CD14-positive monocyte (primary cell): ENCODE measurements at regions not wholly inside any gene's neighbourhood (a gene's known extent, or its start where the extent isn't known, plus 50 kb on each side); places are given as distances from the start of the nearest gene placed in this dataset.
"Not testable (repeated sequence)": the region's sequence is repeated elsewhere in the genome, so short reads cannot be mapped to it uniquely, and the experiment has no call there.

Experiments used
- DNase-seq, 3 donors: peaks; one replicate each; pipeline ENCODE4 v3.0.0-alpha.2; 2011 to 2022
- H2AFZ ChIP-seq: 2 replicates; pipeline ENCODE4 v1.6.0; 2012; ENCODE audit warnings: mild to moderate bottlenecking, low read depth, low read length, inconsistent platforms; ENCODE audit not compliant: insufficient read depth, poor library complexity, severe bottlenecking
- H3K27ac ChIP-seq, 2 donors: 1 replicate in 1 of 2; 2 replicates in 1 of 2; pipeline ENCODE4 v1.5.1; 2012 to 2013; ENCODE audit warnings: low read length in 2 of 2, control low read depth in 1 of 2, inconsistent platforms in 1 of 2, low read depth in 1 of 2, mild to moderate bottlenecking in 1 of 2
- H3K27me3 ChIP-seq, 2 donors: one replicate each; pipeline versions ENCODE4 v1.6.0 to v1.6.1; 2011 to 2013; ENCODE audit warnings: low read length in 2 of 2; ENCODE audit not compliant: control insufficient read depth in 2 of 2, insufficient read depth in 2 of 2
- H3K36me3 ChIP-seq, 2 donors: replicated peaks in 1 of 2; 1 replicate in 1 of 2; 2 replicates in 1 of 2; pipeline versions ENCODE4 v1.5.1 to v1.6.1; 2012 to 2013; ENCODE audit warnings: low read length in 2 of 2, control low read depth in 1 of 2, inconsistent platforms in 1 of 2, mild to moderate bottlenecking in 1 of 2; ENCODE audit not compliant: insufficient read depth in 2 of 2, control insufficient read depth in 1 of 2
- H3K4me1 ChIP-seq, 2 donors: 1 replicate in 1 of 2; 2 replicates in 1 of 2; pipeline versions ENCODE4 v1.5.1 to v1.6.1; 2012 to 2013; ENCODE audit warnings: low read length in 2 of 2, control low read depth in 1 of 2, inconsistent platforms in 1 of 2, mild to moderate bottlenecking in 1 of 2, moderate library complexity in 1 of 2; ENCODE audit not compliant: insufficient read depth in 2 of 2, control insufficient read depth in 1 of 2
- H3K4me2 ChIP-seq: replicated peaks from 2 replicates; pipeline ENCODE3; 2012; ENCODE audit warnings: low read length, moderate library complexity, mild to moderate bottlenecking; ENCODE audit not compliant: poor library complexity, severe bottlenecking; ENCODE audit errors: extremely low read depth
- H3K4me3 ChIP-seq, 3 experiments: fragments of 200-600 bp in 1 of 3; sonication (generic) in 1 of 3; replicated peaks in 1 of 3; 1 replicate in 2 of 3; 2 replicates in 1 of 3; pipeline ENCODE4 v1.5.1; 2011 to 2013; ENCODE audit warnings: low read length in 3 of 3, mild to moderate bottlenecking in 3 of 3, control low read depth in 2 of 3, low read depth in 2 of 3, inconsistent platforms in 1 of 3, moderate library complexity in 1 of 3
- H3K79me2 ChIP-seq: 2 replicates; pipeline ENCODE4 v1.6.0; 2012; ENCODE audit warnings: mild to moderate bottlenecking, control low read depth, inconsistent platforms, low read length, moderate library complexity; ENCODE audit not compliant: insufficient read depth
- H3K9ac ChIP-seq: 2 replicates; pipeline ENCODE4 v1.6.0; 2017; ENCODE audit warnings: low read length, mild to moderate bottlenecking; ENCODE audit not compliant: insufficient read depth, poor library complexity, severe bottlenecking
- H3K9me3 ChIP-seq, 2 donors: replicated peaks in 1 of 2; 1 replicate in 1 of 2; 2 replicates in 1 of 2; pipeline versions ENCODE4 v1.5.1 to v1.6.1; 2012 to 2013; ENCODE audit warnings: low read length in 2 of 2, control low read depth in 1 of 2; ENCODE audit not compliant: control insufficient read depth in 1 of 2, insufficient read depth in 1 of 2
- H4K20me1 ChIP-seq: 2 replicates; pipeline ENCODE4 v1.6.0; 2012; ENCODE audit warnings: mild to moderate bottlenecking, low read length, control low read depth, moderate library complexity; ENCODE audit not compliant: insufficient read depth
- H3K27ac Mint-ChIP-seq, 7 donors: one replicate each; pipeline ENCODE4 v1.8.0; 2020; ENCODE audit warnings: mild to moderate bottlenecking in 7 of 7, mixed read lengths in 7 of 7, moderate library complexity in 6 of 7, inconsistent platforms in 2 of 7
- H3K27me3 Mint-ChIP-seq, 3 donors: one replicate each; pipeline ENCODE4 v1.8.0; 2021 to 2022; ENCODE audit warnings: low read depth in 3 of 3, mild to moderate bottlenecking in 3 of 3, mixed read lengths in 3 of 3, moderate library complexity in 3 of 3, inconsistent platforms in 1 of 3
- H3K36me3 Mint-ChIP-seq, 2 donors: one replicate each; pipeline ENCODE4 v1.8.0; 2020; ENCODE audit warnings: mixed read lengths in 2 of 2, inconsistent platforms in 1 of 2, mild to moderate bottlenecking in 1 of 2
- H3K4me1 Mint-ChIP-seq: one replicate; pipeline ENCODE4 v1.8.0; 2020; ENCODE audit warnings: mild to moderate bottlenecking, mixed read lengths
- H3K4me3 Mint-ChIP-seq, 2 donors: one replicate each; pipeline ENCODE4 v1.8.0; 2020; ENCODE audit warnings: mild to moderate bottlenecking in 2 of 2, mixed read lengths in 2 of 2, moderate library complexity in 1 of 2
- H3K9me3 Mint-ChIP-seq, 7 donors: one replicate each; pipeline ENCODE4 v1.8.0; 2020 to 2022; ENCODE audit warnings: mixed read lengths in 7 of 7, mild to moderate bottlenecking in 6 of 7, moderate library complexity in 6 of 7, inconsistent platforms in 2 of 7
- CTCF ChIP-seq: fragments of 200-600 bp; IDR thresholded peaks from one replicate; pipeline ENCODE4 v1.8.0; 2022; ENCODE audit warnings: antibody characterized with exemption, mild to moderate bottlenecking
- WGBS: methylation state at CpG from one replicate; pipeline ENCODE4 v1.1.5; 2013; ENCODE audit warnings: missing lambda C conversion rate; ENCODE audit not compliant: insufficient coverage; 5-methylcytosine and 5-hydroxymethylcytosine counted together
- intact Hi-C, 2 donors: fragments of 100-400 bp; cut with micrococcal nuclease; formaldehyde crosslinking; loops; one replicate each; pipeline versions ENCODE4 v1.15.0 to v1.15.1; 2023

- no peaks in the 10 kb centered on the region for H3K36me3 ChIP-seq
- no peak overlapping the region for H2AFZ ChIP-seq
- H3K27ac Mint-ChIP-seq, result peak overlapping the region in 1 of 7 donors; percentile 14
- no peak overlapping the region for H3K27ac ChIP-seq
- peak; percentile 33 for TF ChIP-seq CTCF
- intact Hi-C loops, result no loop called here
- DNase-seq, result no peak
- H4K20me1 ChIP-seq, result no peaks in the 10 kb centered on the region
- H3K9ac ChIP-seq, result no peak overlapping the region
- no peak overlapping the region for H3K4me3 Mint-ChIP-seq
- no peak overlapping the region for H3K4me2 ChIP-seq
- H3K36me3 Mint-ChIP-seq, result no peaks in the 10 kb centered on the region
- H3K27me3 ChIP-seq, result no peaks in the 10 kb centered on the region
- 80% methylated on average over 1 of the region's 1 CpG for WGBS
- no peaks in the 10 kb centered on the region for H3K9me3 ChIP-seq
- no peaks in the 10 kb centered on the region for H3K4me1 Mint-ChIP-seq
- peaks cover 1 to 8% (median 1%) of the 10 kb centered on the region in 3 donors for H3K27me3 Mint-ChIP-seq
- no peak overlapping the region for H3K4me3 ChIP-seq
- no peaks in the 10 kb centered on the region for H3K4me1 ChIP-seq
- no peaks in the 10 kb centered on the region for H3K79me2 ChIP-seq
- peaks cover 0 to 2% (median 0%) of the 10 kb centered on the region in 7 donors for H3K9me3 Mint-ChIP-seq
These were observed 251.4 kb downstream of the BLID start for GRCh38 chr11:121864660-121865059.

GRCh38 chr11:121863126-121863525, 252.9 kb downstream of the BLID start:
- DNase-seq, result no peak
- H3K9me3 Mint-ChIP-seq, result peaks cover 0 to 4% (median 2%) of the 10 kb centered on the region in 7 donors
- no peaks in the 10 kb centered on the region for H3K4me1 Mint-ChIP-seq
- no peak overlapping the region for H3K9ac ChIP-seq
- no peaks in the 10 kb centered on the region for H3K27me3 ChIP-seq
- no peaks in the 10 kb centered on the region for H4K20me1 ChIP-seq
- H3K27ac Mint-ChIP-seq, result no peak overlapping the region
- H3K9me3 ChIP-seq, result no peaks in the 10 kb centered on the region
- no peak overlapping the region for H2AFZ ChIP-seq
- peak overlapping the region in 1 of 2 donors; percentile 4 for H3K4me3 Mint-ChIP-seq
- no peaks in the 10 kb centered on the region for H3K36me3 ChIP-seq
- no peaks in the 10 kb centered on the region for H3K79me2 ChIP-seq
- no peak overlapping the region for H3K4me2 ChIP-seq
- 95% methylated on average over 3 of the region's 4 CpGs for WGBS
- H3K4me1 ChIP-seq, result no peaks in the 10 kb centered on the region
- H3K27ac ChIP-seq, result no peak overlapping the region
- H3K27me3 Mint-ChIP-seq, result peaks cover 1 to 8% (median 1%) of the 10 kb centered on the region in 3 donors
- TF ChIP-seq CTCF, result no peak
- H3K36me3 Mint-ChIP-seq, result no peaks in the 10 kb centered on the region
- no peak overlapping the region for H3K4me3 ChIP-seq
- intact Hi-C loops, result no loop called here

GRCh38 chr11:121855138-121855537, 260.9 kb downstream of the BLID start:
- H3K27ac ChIP-seq, H3K36me3 Mint-ChIP-seq, H3K9ac ChIP-seq, H3K27me3 Mint-ChIP-seq, DNase-seq, intact Hi-C loops, H3K4me1 ChIP-seq, H3K4me3 Mint-ChIP-seq, H3K27me3 ChIP-seq, H3K4me2 ChIP-seq, H2AFZ ChIP-seq, H4K20me1 ChIP-seq, H3K36me3 ChIP-seq, H3K4me1 Mint-ChIP-seq, H3K4me3 ChIP-seq, H3K79me2 ChIP-seq: not testable (repeated sequence)
- no CpG with 5 or more reads among the region's 11 CpGs for WGBS
- Mint-ChIP-seq H3K9me3 (peaks cover 9 to 35% (median 20%) of the 10 kb centered on the region in 7 donors), H3K27ac (peak overlapping the region in 1 of 7 donors; percentile 79)
- peaks cover 0 to 11% of the 10 kb centered on the region in 2 donors for H3K9me3 ChIP-seq
